Loucy (cell line): ENCODE measurements at regions not wholly inside any gene's neighbourhood (a gene's known extent, or its start where the extent isn't known, plus 50 kb on each side); places are given as distances from the start of the nearest gene placed in this dataset.
A peak's percentile ranks its signal among the peaks of the same experiment; 100 is the strongest.

Experiments
- H2AFZ ChIP-seq: fragments of 200-600 bp; sonication (generic); 2 replicates; pipeline ENCODE4 v1.6.0; 2016; ENCODE audit warnings: antibody characterized with exemption, mild to moderate bottlenecking, low read length, moderate library complexity
- H3F3A ChIP-seq: fragments of 200-600 bp; 2 replicates; pipeline ENCODE4 v1.6.0; 2016; ENCODE audit warnings: antibody characterized with exemption, low read depth, mild to moderate bottlenecking
- H3K27me3 ChIP-seq: fragments of 200-600 bp; sonication (generic); 2 replicates; pipeline ENCODE4 v1.6.1; 2014; ENCODE audit warnings: low read length, mild to moderate bottlenecking; ENCODE audit not compliant: insufficient read depth, poor library complexity, severe bottlenecking
- H3K36me3 ChIP-seq: fragments of 200-600 bp; sonication (generic); 2 replicates; pipeline ENCODE4 v1.6.1; 2016; ENCODE audit warnings: low read length; ENCODE audit not compliant: insufficient read depth
- H3K4me1 ChIP-seq: fragments of 200-600 bp; sonication (generic); 2 replicates; pipeline ENCODE4 v1.5.1; 2014; ENCODE audit warnings: low read length, mild to moderate bottlenecking; ENCODE audit not compliant: insufficient read depth, poor library complexity, severe bottlenecking
- H3K4me2 ChIP-seq: fragments of 200-600 bp; sonication (generic); 2 replicates; pipeline ENCODE4 v1.6.0; 2014; ENCODE audit warnings: antibody characterized with exemption, low read length, low read depth, mild to moderate bottlenecking; ENCODE audit not compliant: poor library complexity, severe bottlenecking
- H3K4me3 ChIP-seq: fragments of 200-600 bp; sonication (generic); 2 replicates; pipeline ENCODE4 v1.5.1; 2014; ENCODE audit warnings: low read length, mild to moderate bottlenecking, mixed read lengths; ENCODE audit not compliant: poor library complexity, severe bottlenecking
- H3K79me2 ChIP-seq: fragments of 200-600 bp; sonication (generic); 2 replicates; pipeline ENCODE4 v1.6.1; 2014; ENCODE audit warnings: low read length; ENCODE audit not compliant: insufficient read depth
- H3K9ac ChIP-seq: fragments of 200-600 bp; sonication (generic); 2 replicates; pipeline ENCODE4 v1.6.0; 2014; ENCODE audit warnings: mild to moderate bottlenecking, low read depth, low read length, moderate library complexity; ENCODE audit not compliant: poor library complexity, severe bottlenecking
- H3K9me2 ChIP-seq: fragments of 200-600 bp; sonication (generic); replicated peaks from 2 replicates; pipeline ENCODE4 v1.6.1; 2016; ENCODE audit warnings: low read depth, low read length, mixed read lengths
- H3K9me3 ChIP-seq: fragments of 200-600 bp; sonication (generic); 2 replicates; pipeline ENCODE4 v1.6.1; 2014; ENCODE audit warnings: mild to moderate bottlenecking, antibody characterized with exemption, low read length, low read depth; ENCODE audit not compliant: insufficient read depth
- H4K20me1 ChIP-seq: fragments of 200-600 bp; sonication (generic); 2 replicates; pipeline ENCODE4 v1.6.0; 2014; ENCODE audit warnings: antibody characterized with exemption, low read length, mild to moderate bottlenecking; ENCODE audit not compliant: insufficient read depth, poor library complexity, severe bottlenecking
- EZH2phosphoT487 ChIP-seq: fragments of 200-600 bp; IDR thresholded peaks from 2 replicates; pipeline ENCODE4 v1.6.1; 2018; ENCODE audit warnings: antibody characterized with exemption, mild to moderate bottlenecking, moderate library complexity, borderline replicate concordance
- TF ChIP-seq, protein P1 (sequence below): fragments of 200-600 bp; sonication (generic); conservative IDR thresholded peaks from 2 replicates; pipeline ENCODE4 v1.5.1; 2014; ENCODE audit warnings: mild to moderate bottlenecking, antibody characterized with exemption, low read length

DNA sequence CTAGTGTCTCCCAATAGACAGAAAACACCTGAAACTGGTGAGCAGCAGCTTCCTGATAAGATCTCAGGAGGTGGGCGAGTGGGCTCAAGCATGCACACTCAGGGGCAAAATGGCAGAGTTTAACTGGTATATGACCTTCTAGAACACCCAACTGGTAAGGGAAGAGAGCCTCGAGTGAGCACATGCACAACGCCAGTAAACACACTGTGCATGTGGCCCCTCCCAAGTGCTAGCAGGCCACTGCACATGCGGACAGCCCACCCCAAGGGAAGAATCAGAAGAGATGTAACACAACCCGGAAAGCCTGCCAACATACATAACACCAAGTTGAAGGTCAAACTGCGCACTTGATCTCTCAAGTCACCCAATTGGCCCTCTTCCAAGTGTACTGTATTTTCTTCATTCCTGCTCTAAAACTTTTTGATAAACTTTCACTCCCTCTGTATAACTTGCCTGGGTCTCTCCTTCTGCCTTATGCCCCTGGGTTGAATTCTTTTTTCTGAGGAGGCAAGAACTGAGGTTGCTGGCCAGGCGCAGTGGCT lies 138.2 kb downstream of the GLUL start:
- H3F3A ChIP-seq = no peaks in the 10 kb centered on the region
- no peak overlapping the region for H3K9ac ChIP-seq
- no peaks in the 10 kb centered on the region for H3K36me3 ChIP-seq
- no peaks in the 10 kb centered on the region for H3K79me2 ChIP-seq
- H3K9me2 ChIP-seq = no peaks in the 10 kb centered on the region
- H3K9me3 ChIP-seq = no peaks in the 10 kb centered on the region
- peaks cover 49% of the 10 kb centered on the region for H3K4me1 ChIP-seq
- H2AFZ ChIP-seq = no peak overlapping the region
- no peaks in the 10 kb centered on the region for H3K27me3 ChIP-seq
- H4K20me1 ChIP-seq = no peaks in the 10 kb centered on the region
- no peak overlapping the region for H3K4me3 ChIP-seq
- no peak overlapping the region for H3K4me2 ChIP-seq
- TF ChIP-seq EZH2phosphoT487 = no peak
- TF ChIP-seq, protein P1, sequence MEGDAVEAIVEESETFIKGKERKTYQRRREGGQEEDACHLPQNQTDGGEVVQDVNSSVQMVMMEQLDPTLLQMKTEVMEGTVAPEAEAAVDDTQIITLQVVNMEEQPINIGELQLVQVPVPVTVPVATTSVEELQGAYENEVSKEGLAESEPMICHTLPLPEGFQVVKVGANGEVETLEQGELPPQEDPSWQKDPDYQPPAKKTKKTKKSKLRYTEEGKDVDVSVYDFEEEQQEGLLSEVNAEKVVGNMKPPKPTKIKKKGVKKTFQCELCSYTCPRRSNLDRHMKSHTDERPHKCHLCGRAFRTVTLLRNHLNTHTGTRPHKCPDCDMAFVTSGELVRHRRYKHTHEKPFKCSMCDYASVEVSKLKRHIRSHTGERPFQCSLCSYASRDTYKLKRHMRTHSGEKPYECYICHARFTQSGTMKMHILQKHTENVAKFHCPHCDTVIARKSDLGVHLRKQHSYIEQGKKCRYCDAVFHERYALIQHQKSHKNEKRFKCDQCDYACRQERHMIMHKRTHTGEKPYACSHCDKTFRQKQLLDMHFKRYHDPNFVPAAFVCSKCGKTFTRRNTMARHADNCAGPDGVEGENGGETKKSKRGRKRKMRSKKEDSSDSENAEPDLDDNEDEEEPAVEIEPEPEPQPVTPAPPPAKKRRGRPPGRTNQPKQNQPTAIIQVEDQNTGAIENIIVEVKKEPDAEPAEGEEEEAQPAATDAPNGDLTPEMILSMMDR = no peak

DNA sequence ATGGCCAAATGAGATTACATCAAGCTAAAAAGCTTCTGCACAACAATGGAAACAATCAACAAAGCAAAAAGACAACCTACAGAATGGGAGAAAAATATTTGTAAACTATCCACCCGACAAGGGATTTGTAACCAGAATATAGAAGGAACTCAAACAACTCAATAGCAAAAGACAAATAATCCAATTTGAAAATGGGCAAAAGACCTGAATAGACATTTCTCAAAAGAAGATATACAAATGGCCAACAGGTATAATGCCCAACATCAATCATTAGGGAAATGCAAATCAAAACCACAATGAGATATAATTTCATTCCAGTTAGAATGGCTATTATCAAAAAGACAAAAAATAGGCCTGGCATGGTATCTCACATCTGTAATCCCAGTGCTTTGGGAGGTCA lies 140.0 kb downstream of the GLUL start:
- Histone ChIP-seq H3K4me1 (peaks cover 32% of the 10 kb centered on the region), H3K4me3 (no peak overlapping the region), H3K36me3 (no peaks in the 10 kb centered on the region), H3K79me2 (no peaks in the 10 kb centered on the region), H3F3A (no peaks in the 10 kb centered on the region), H2AFZ (no peak overlapping the region), H3K9ac (no peak overlapping the region), H3K4me2 (no peak overlapping the region), H4K20me1 (no peaks in the 10 kb centered on the region), H3K9me3 (no peaks in the 10 kb centered on the region), H3K27me3 (no peaks in the 10 kb centered on the region), H3K9me2 (no peaks in the 10 kb centered on the region)
- TF ChIP-seq EZH2phosphoT487 = no peak
- TF ChIP-seq, protein P1 = no peak

DNA sequence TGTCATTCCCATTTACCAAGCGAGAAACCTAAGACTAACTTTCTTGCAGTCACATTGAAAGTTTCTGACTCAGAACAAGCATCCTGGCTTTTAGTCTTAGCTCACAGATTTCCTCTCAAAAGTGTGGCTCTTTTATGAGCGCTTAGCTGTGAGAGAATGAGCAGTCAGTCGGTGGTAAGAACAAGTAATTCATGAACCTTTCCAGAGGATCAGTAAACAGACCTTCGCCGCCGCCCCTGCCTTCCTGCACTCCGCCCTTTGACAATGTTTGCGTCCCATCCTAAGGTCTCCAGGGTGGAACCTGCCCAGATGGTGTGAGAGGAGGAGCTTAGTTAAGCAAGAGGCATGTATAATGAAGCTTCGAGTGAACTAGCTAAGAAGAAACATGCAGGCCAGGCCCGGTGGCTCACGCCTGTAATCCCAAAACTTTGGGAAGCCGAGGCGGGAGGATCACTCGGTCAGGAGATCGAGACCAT lies 142.4 kb downstream of the GLUL start:
- Histone ChIP-seq H3K4me3 (no peak overlapping the region), H3K9ac (no peak overlapping the region)

More for the DNA sequence above, 142.4 kb downstream of the GLUL start:
- Histone ChIP-seq H3K27me3 (no peaks in the 10 kb centered on the region), H3K36me3 (no peaks in the 10 kb centered on the region), H3F3A (no peaks in the 10 kb centered on the region), H3K9me2 (no peaks in the 10 kb centered on the region), H4K20me1 (no peaks in the 10 kb centered on the region), H3K4me2 (peak overlapping the region; percentile 4), H2AFZ (peak overlapping the region; percentile 50; the same call in 1 of the 2 replicates), H3K79me2 (no peaks in the 10 kb centered on the region), H3K9me3 (no peaks in the 10 kb centered on the region), H3K4me1 (peaks cover 17% of the 10 kb centered on the region)
- TF ChIP-seq, protein P1 = no peak
- TF ChIP-seq EZH2phosphoT487 = no peak
